Osteocyte (in vitro differentiated cells): ENCODE measurements at regions not wholly inside any gene's neighbourhood (a gene's known extent, or its start where the extent isn't known, plus 50 kb on each side); places are given as distances from the start of the nearest gene placed in this dataset.
A peak's percentile ranks its signal among the peaks of the same experiment; 100 is the strongest.

Experiments
- DNase-seq: peaks from one replicate; pipeline ENCODE4 v3.0.0; 2021; ENCODE audit warnings: mixed read lengths; ENCODE audit not compliant: unreplicated experiment; ENCODE audit errors: extremely low spot score
- H3K27ac Mint-ChIP-seq: one replicate; pipeline ENCODE4 v1.8.0; 2021; ENCODE audit warnings: mild to moderate bottlenecking, mixed read lengths; ENCODE audit not compliant: unreplicated experiment
- H3K27me3 Mint-ChIP-seq: one replicate; pipeline ENCODE4 v1.8.0; 2021; ENCODE audit warnings: mixed read lengths; ENCODE audit not compliant: unreplicated experiment
- H3K36me3 Mint-ChIP-seq: one replicate; pipeline ENCODE4 v1.8.0; 2021; ENCODE audit warnings: mixed read lengths; ENCODE audit not compliant: unreplicated experiment
- H3K4me1 Mint-ChIP-seq: one replicate; pipeline ENCODE4 v1.8.0; 2021; ENCODE audit warnings: mixed read lengths; ENCODE audit not compliant: unreplicated experiment
- H3K4me3 Mint-ChIP-seq: one replicate; pipeline ENCODE4 v1.8.0; 2021; ENCODE audit warnings: mild to moderate bottlenecking, moderate library complexity, mixed read lengths; ENCODE audit not compliant: unreplicated experiment
- H3K9me3 Mint-ChIP-seq: one replicate; pipeline ENCODE4 v1.8.0; 2021; ENCODE audit warnings: mixed read lengths; ENCODE audit not compliant: unreplicated experiment
- TF ChIP-seq, protein P1 (sequence below): fragments of 200-600 bp; sonication (generic); IDR thresholded peaks from 2 replicates; pipeline ENCODE4 v1.5.0; 2021; ENCODE audit warnings: antibody characterized with exemption, mild to moderate bottlenecking, moderate library complexity

DNA sequence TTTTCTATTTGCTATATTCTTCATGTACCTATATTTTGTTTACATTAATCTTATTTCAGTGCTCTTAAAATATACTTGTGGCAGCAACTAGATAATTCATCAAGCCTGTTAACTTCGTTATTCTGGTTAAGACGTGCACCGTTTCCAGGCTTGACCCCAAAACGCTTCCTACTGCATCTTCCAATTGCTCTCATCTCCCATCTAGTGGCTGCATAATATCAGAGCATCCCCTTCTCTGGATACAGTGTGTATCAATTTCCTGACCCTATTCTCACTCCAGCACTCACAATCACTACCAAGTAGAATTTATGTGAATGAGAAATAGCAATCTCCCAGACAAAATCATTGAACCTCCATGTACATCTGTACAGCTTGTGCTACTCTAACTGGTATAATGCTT lies 1280.3 kb upstream of the B3GALT2 start:
- Mint-ChIP-seq H3K4me3 (no peak overlapping the region), H3K27me3 (no peaks in the 10 kb centered on the region), H3K36me3 (no peaks in the 10 kb centered on the region), H3K4me1 (peaks cover 2% of the 10 kb centered on the region), H3K9me3 (peaks cover 3% of the 10 kb centered on the region), H3K27ac (no peak overlapping the region)
- TF ChIP-seq, protein P1, sequence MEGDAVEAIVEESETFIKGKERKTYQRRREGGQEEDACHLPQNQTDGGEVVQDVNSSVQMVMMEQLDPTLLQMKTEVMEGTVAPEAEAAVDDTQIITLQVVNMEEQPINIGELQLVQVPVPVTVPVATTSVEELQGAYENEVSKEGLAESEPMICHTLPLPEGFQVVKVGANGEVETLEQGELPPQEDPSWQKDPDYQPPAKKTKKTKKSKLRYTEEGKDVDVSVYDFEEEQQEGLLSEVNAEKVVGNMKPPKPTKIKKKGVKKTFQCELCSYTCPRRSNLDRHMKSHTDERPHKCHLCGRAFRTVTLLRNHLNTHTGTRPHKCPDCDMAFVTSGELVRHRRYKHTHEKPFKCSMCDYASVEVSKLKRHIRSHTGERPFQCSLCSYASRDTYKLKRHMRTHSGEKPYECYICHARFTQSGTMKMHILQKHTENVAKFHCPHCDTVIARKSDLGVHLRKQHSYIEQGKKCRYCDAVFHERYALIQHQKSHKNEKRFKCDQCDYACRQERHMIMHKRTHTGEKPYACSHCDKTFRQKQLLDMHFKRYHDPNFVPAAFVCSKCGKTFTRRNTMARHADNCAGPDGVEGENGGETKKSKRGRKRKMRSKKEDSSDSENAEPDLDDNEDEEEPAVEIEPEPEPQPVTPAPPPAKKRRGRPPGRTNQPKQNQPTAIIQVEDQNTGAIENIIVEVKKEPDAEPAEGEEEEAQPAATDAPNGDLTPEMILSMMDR, result peak; percentile 42
- no peak for DNase-seq

GRCh38 chr1:194447636-194448035 lies 1261.2 kb upstream of the B3GALT2 start:
- H3K9me3 Mint-ChIP-seq, result no peaks in the 10 kb centered on the region
- no peak overlapping the region for H3K4me3 Mint-ChIP-seq
- H3K36me3 Mint-ChIP-seq, result no peaks in the 10 kb centered on the region
- no peak overlapping the region for H3K27ac Mint-ChIP-seq
- TF ChIP-seq, protein P1, result no peak
- DNase-seq, result no peak
- peaks cover 5% of the 10 kb centered on the region for H3K4me1 Mint-ChIP-seq
- H3K27me3 Mint-ChIP-seq, result no peaks in the 10 kb centered on the region

DNA sequence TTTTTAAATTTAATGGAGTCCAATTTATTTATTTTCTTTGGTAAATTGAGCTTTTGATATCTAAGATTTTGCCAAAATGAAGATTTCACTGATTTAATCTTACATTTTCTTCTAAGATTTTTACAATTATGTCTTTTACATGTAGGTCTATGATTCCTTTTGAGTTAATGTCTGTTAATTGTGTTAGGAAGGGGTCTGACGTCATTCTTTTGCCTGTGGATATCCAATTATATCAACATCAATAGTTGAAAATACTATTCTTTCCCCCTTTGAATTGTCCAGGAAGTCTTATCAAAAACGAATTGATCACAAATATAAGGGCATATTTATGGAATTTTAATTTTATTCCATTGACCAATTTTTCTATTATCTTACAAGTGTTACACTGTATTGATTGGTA lies 1258.8 kb upstream of the B3GALT2 start:
- no peaks in the 10 kb centered on the region for H3K27me3 Mint-ChIP-seq
- no peak for DNase-seq
- H3K36me3 Mint-ChIP-seq, result no peaks in the 10 kb centered on the region
- H3K4me1 Mint-ChIP-seq, result peaks cover 5% of the 10 kb centered on the region
- H3K9me3 Mint-ChIP-seq, result peaks cover 3% of the 10 kb centered on the region
- no peak overlapping the region for H3K4me3 Mint-ChIP-seq
- H3K27ac Mint-ChIP-seq, result no peak overlapping the region
- TF ChIP-seq, protein P1, result no peak

DNA sequence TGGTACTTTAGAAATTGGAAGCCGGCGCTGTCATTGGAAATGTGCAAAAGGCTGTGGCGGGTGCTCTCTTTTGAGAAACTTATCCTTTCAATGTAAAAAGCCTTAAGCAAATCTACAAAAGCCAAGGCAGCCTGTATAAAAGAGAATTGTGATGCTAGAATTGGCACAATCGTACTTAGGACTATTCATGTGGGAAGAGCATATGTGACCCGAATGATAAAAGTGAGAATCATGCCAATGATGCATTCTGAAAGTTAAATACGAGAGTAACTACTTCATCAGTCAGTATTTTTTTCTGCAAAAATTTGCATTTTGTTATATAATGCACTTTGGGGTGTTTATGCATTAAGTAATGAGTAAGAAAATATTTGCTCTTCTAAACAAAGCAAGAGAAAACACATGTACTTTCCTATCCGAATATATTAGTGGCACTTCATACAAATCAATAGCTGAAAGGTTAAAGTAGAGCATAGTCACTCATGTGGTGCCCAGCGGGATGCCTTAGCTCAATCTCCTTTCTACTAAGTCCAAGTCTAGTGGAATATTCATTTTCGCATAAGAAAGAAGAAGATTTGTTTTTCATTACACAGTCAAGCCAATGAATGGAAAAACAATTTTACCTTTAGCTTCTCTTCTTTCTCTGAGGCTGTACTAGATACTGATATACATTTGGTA lies 1256.6 kb upstream of the B3GALT2 start:
- H3K27me3 Mint-ChIP-seq, result no peaks in the 10 kb centered on the region
- H3K4me1 Mint-ChIP-seq, result peaks cover 5% of the 10 kb centered on the region
- H3K4me3 Mint-ChIP-seq, result no peak overlapping the region
- H3K9me3 Mint-ChIP-seq, result peaks cover 3% of the 10 kb centered on the region
- DNase-seq, result no peak
- H3K36me3 Mint-ChIP-seq, result no peaks in the 10 kb centered on the region
- H3K27ac Mint-ChIP-seq, result no peak overlapping the region
- TF ChIP-seq, protein P1, result no peak

DNA sequence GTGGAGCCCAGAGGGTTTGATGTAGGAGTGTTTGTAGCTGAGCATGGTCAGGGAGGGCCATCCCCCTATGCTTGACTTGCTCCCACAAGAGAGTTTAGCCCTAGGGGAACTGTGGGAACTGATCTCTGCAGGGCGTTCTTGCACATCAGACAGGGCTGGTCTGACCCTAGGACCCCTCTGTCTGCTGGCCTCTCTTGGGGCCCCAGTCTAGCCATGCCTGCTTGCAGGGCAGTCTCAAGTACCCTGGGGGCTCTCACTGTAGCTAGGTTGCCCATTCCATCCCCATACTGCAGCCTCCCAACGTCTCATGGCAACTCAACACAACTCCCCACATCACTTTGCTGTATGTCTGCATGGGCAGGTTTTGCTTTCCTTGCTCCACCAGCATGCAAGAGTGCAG lies 1250.7 kb upstream of the B3GALT2 start:
- DNase-seq, result no peak
- H3K9me3 Mint-ChIP-seq, result peaks cover 3% of the 10 kb centered on the region
- H3K27ac Mint-ChIP-seq, result no peak overlapping the region
- no peak overlapping the region for H3K4me3 Mint-ChIP-seq
- no peaks in the 10 kb centered on the region for H3K4me1 Mint-ChIP-seq
- TF ChIP-seq, protein P1, result no peak
- no peaks in the 10 kb centered on the region for H3K27me3 Mint-ChIP-seq
- H3K36me3 Mint-ChIP-seq, result no peaks in the 10 kb centered on the region
